Mesenchymal stem cell (in vitro differentiated cells and primary cell): ENCODE measurements at regions not wholly inside any gene's neighbourhood (a gene's known extent, or its start where the extent isn't known, plus 50 kb on each side); places are given as distances from the start of the nearest gene placed in this dataset.

Experiments used
- DNase-seq: peaks from one replicate; pipeline ENCODE4 v3.0.0-alpha.2; 2013
- H2AFZ ChIP-seq: one replicate; pipeline ENCODE4 v1.6.1; 2013; ENCODE audit warnings: low read depth, mild to moderate bottlenecking, control low read depth, inconsistent platforms, low read length, moderate library complexity
- H2AK5ac ChIP-seq: 2 replicates; pipeline ENCODE4 v1.6.1; 2013; ENCODE audit warnings: low read length, moderate library complexity, mild to moderate bottlenecking, inconsistent platforms; ENCODE audit not compliant: severe bottlenecking
- H2BK120ac ChIP-seq: one replicate; pipeline ENCODE4 v1.6.1; 2013; ENCODE audit warnings: low read depth, mild to moderate bottlenecking, inconsistent platforms, low read length, moderate library complexity
- H2BK12ac ChIP-seq, 2 experiments: one replicate each; pipeline ENCODE4 v1.6.1; 2013; ENCODE audit warnings: inconsistent platforms in 2 of 2, low read length in 2 of 2, mild to moderate bottlenecking in 2 of 2, moderate library complexity in 2 of 2, control low read depth in 1 of 2
- H2BK15ac ChIP-seq: one replicate; pipeline ENCODE4 v1.6.1; 2013; ENCODE audit warnings: mild to moderate bottlenecking, low read depth, inconsistent platforms; ENCODE audit not compliant: poor library complexity, severe bottlenecking
- H2BK5ac ChIP-seq: 2 replicates; pipeline ENCODE4 v1.6.1; 2013; ENCODE audit warnings: low read depth, mild to moderate bottlenecking, low read length, control low read depth, inconsistent platforms; ENCODE audit not compliant: poor library complexity, severe bottlenecking
- H3K14ac ChIP-seq, 2 experiments: one replicate each; pipeline ENCODE4 v1.6.1; 2013; ENCODE audit warnings: inconsistent platforms in 2 of 2, low read length in 2 of 2, control low read depth in 1 of 2, mild to moderate bottlenecking in 1 of 2, moderate library complexity in 1 of 2
- H3K18ac ChIP-seq, 2 experiments: one replicate each; pipeline ENCODE4 v1.6.1; 2013; ENCODE audit warnings: inconsistent platforms in 2 of 2, low read length in 2 of 2, control low read depth in 1 of 2, low read depth in 1 of 2, mild to moderate bottlenecking in 1 of 2
- H3K23ac ChIP-seq, 2 experiments: one replicate each; pipeline ENCODE4 v1.6.1; 2013; ENCODE audit warnings: inconsistent platforms in 2 of 2, low read length in 2 of 2, mild to moderate bottlenecking in 2 of 2, moderate library complexity in 2 of 2, control low read depth in 1 of 2
- H3K27ac ChIP-seq: 2 replicates; pipeline ENCODE4 v1.5.1; 2013; ENCODE audit warnings: mild to moderate bottlenecking, moderate library complexity, low read length, control low read depth, inconsistent platforms; ENCODE audit not compliant: poor library complexity, severe bottlenecking
- H3K27me3 ChIP-seq, 2 experiments: 2 replicates each; pipeline versions ENCODE4 v1.6.1 to v1.7.0; 2013; ENCODE audit warnings: low read length in 2 of 2, mild to moderate bottlenecking in 2 of 2, moderate library complexity in 2 of 2, control low read depth in 1 of 2, inconsistent platforms in 1 of 2; ENCODE audit not compliant: control insufficient read depth in 1 of 2, insufficient read depth in 1 of 2
- H3K36me3 ChIP-seq, 2 experiments: 2 replicates each; pipeline versions ENCODE4 v1.6.1 to v1.7.0; 2013; ENCODE audit warnings: low read length in 2 of 2, control low read depth in 1 of 2, inconsistent platforms in 1 of 2, low read depth in 1 of 2, mild to moderate bottlenecking in 1 of 2; ENCODE audit not compliant: insufficient read depth in 2 of 2, control insufficient read depth in 1 of 2
- H3K4ac ChIP-seq, 2 experiments: one replicate each; pipeline ENCODE4 v1.6.1; 2013; ENCODE audit warnings: inconsistent platforms in 2 of 2, low read length in 2 of 2, mild to moderate bottlenecking in 2 of 2, moderate library complexity in 2 of 2, control low read depth in 1 of 2, low read depth in 1 of 2
- H3K4me1 ChIP-seq: 2 replicates; pipeline ENCODE4 v1.6.1; 2013; ENCODE audit warnings: low read depth, low read length, control low read depth; ENCODE audit not compliant: control insufficient read depth, insufficient read depth
- H3K4me2 ChIP-seq: 2 replicates; pipeline ENCODE4 v1.6.1; 2013; ENCODE audit warnings: low read length, mild to moderate bottlenecking, inconsistent platforms; ENCODE audit not compliant: poor library complexity, severe bottlenecking
- H3K4me3 ChIP-seq, 2 experiments: 2 replicates each; pipeline versions ENCODE4 v1.5.1 to v1.7.0; 2013; ENCODE audit warnings: low read length in 2 of 2, mild to moderate bottlenecking in 2 of 2, control low read depth in 1 of 2, low read depth in 1 of 2; ENCODE audit not compliant: insufficient read depth in 1 of 2
- H3K79me1 ChIP-seq: replicated peaks from 2 replicates; pipeline ENCODE4 v1.6.1; 2013; ENCODE audit warnings: mild to moderate bottlenecking, control low read depth, low read length, inconsistent platforms; ENCODE audit not compliant: poor library complexity, severe bottlenecking
- H3K9ac ChIP-seq: 2 replicates; pipeline ENCODE4 v1.7.0; 2013; ENCODE audit warnings: mild to moderate bottlenecking, low read length, moderate library complexity
- H3K9me3 ChIP-seq: 2 replicates; pipeline ENCODE4 v1.7.0; 2013; ENCODE audit warnings: mild to moderate bottlenecking, low read length; ENCODE audit not compliant: control insufficient read depth
- H4K8ac ChIP-seq: one replicate; pipeline ENCODE4 v1.6.1; 2013; ENCODE audit warnings: inconsistent platforms, mild to moderate bottlenecking, low read length, moderate library complexity
- H4K91ac ChIP-seq: one replicate; pipeline ENCODE4 v1.6.1; 2013; ENCODE audit warnings: mild to moderate bottlenecking, low read length, inconsistent platforms
- WGBS: methylation state at CpG from one replicate; pipeline ENCODE4 v1.1.7; 2013; ENCODE audit warnings: mixed read lengths; 5-methylcytosine and 5-hydroxymethylcytosine counted together

GRCh38 chr5:34541067-34541466 is 115.1 kb upstream of the RAI14 start:
- H3K4me1 ChIP-seq = no peaks in the 10 kb centered on the region
- no peak overlapping the region for H3K27ac ChIP-seq
- H3K4me2 ChIP-seq = no peak overlapping the region
- peak overlapping the region; percentile 21 for H2BK15ac ChIP-seq
- no peak overlapping the region for H2AFZ ChIP-seq
- WGBS = 85% methylated on average over 4 of the region's 4 CpGs
- no peak overlapping the region for H3K23ac ChIP-seq
- no peak overlapping the region for H2BK120ac ChIP-seq
- no peak for DNase-seq
- no peak overlapping the region for H4K91ac ChIP-seq
- no peak overlapping the region for H2BK5ac ChIP-seq
- peak overlapping the region in 1 of 2 experiments; percentile 34 for H3K18ac ChIP-seq
- H3K4ac ChIP-seq = no peak overlapping the region
- H3K79me1 ChIP-seq = no peaks in the 10 kb centered on the region
- no peak overlapping the region for H2AK5ac ChIP-seq
- H3K9ac ChIP-seq = no peak overlapping the region
- H3K27me3 ChIP-seq = no peaks in the 10 kb centered on the region
- no peak overlapping the region for H2BK12ac ChIP-seq
- peak overlapping the region in 1 of 2 experiments; percentile 41 for H3K14ac ChIP-seq
- H3K9me3 ChIP-seq = peaks cover 27% of the 10 kb centered on the region
- no peaks in the 10 kb centered on the region for H3K36me3 ChIP-seq
- H4K8ac ChIP-seq = no peak overlapping the region
- no peak overlapping the region for H3K4me3 ChIP-seq

DNA sequence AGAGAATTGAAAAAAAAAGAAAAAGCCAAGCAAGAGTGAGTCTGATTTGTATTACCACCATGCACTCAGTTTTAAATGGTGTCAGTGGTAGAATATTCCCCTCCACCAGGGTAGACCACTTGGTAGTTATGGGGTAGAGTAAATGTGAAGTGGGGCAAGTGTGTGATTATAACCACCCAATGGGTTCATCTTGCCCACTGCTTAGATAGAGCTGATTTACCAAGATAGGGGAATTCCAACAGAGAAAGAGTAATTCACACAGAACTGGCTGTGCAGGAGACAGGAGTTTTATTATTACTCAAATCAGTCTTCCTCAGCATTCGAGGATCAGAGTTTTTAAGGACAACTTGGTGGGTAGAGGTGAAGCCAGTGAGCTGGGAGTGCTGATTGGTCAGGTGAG is 113.3 kb upstream of the RAI14 start:
- no peak for DNase-seq
- no peaks in the 10 kb centered on the region for H3K27me3 ChIP-seq
- no peak overlapping the region for H2AK5ac ChIP-seq
- no peaks in the 10 kb centered on the region for H3K36me3 ChIP-seq
- no peak overlapping the region for H4K91ac ChIP-seq
- H3K23ac ChIP-seq = no peak overlapping the region
- WGBS = 88% methylated on average over 1 of the region's 1 CpG
- H2BK12ac ChIP-seq = no peak overlapping the region
- no peak overlapping the region for H3K27ac ChIP-seq
- H2BK120ac ChIP-seq = no peak overlapping the region
- no peak overlapping the region for H3K14ac ChIP-seq
- H3K4me2 ChIP-seq = no peak overlapping the region
- H2BK15ac ChIP-seq = no peak overlapping the region
- H3K18ac ChIP-seq = no peak overlapping the region
- H3K4me3 ChIP-seq = no peak overlapping the region
- H2BK5ac ChIP-seq = no peak overlapping the region
- no peak overlapping the region for H4K8ac ChIP-seq
- no peaks in the 10 kb centered on the region for H3K4me1 ChIP-seq
- H3K9ac ChIP-seq = no peak overlapping the region
- H3K9me3 ChIP-seq = peaks cover 31% of the 10 kb centered on the region
- H2AFZ ChIP-seq = no peak overlapping the region
- H3K79me1 ChIP-seq = no peaks in the 10 kb centered on the region
- H3K4ac ChIP-seq = no peak overlapping the region

- no peak overlapping the region for H2AFZ ChIP-seq
- H3K4me2 ChIP-seq = no peak overlapping the region
- no peak overlapping the region for H2BK12ac ChIP-seq
- no peak overlapping the region for H3K4me3 ChIP-seq
- H3K79me1 ChIP-seq = no peaks in the 10 kb centered on the region
- DNase-seq = no peak
- H2BK120ac ChIP-seq = no peak overlapping the region
- no peak overlapping the region for H4K91ac ChIP-seq
- no peak overlapping the region for H3K23ac ChIP-seq
- no peak overlapping the region for H3K27ac ChIP-seq
- WGBS = 0% methylated on average over 1 of the region's 1 CpG
- H3K18ac ChIP-seq = no peak overlapping the region
- H3K4me1 ChIP-seq = no peaks in the 10 kb centered on the region
- no peak overlapping the region for H4K8ac ChIP-seq
- H3K14ac ChIP-seq = no peak overlapping the region
- no peak overlapping the region for H3K4ac ChIP-seq
- H3K9me3 ChIP-seq = peaks cover 31% of the 10 kb centered on the region
- no peak overlapping the region for H2AK5ac ChIP-seq
- no peak overlapping the region for H2BK5ac ChIP-seq
- H3K9ac ChIP-seq = no peak overlapping the region
- no peak overlapping the region for H2BK15ac ChIP-seq
- H3K27me3 ChIP-seq = no peaks in the 10 kb centered on the region
- no peaks in the 10 kb centered on the region for H3K36me3 ChIP-seq
These were observed 112.4 kb upstream of the RAI14 start for GRCh38 chr5:34543687-34544086.

DNA sequence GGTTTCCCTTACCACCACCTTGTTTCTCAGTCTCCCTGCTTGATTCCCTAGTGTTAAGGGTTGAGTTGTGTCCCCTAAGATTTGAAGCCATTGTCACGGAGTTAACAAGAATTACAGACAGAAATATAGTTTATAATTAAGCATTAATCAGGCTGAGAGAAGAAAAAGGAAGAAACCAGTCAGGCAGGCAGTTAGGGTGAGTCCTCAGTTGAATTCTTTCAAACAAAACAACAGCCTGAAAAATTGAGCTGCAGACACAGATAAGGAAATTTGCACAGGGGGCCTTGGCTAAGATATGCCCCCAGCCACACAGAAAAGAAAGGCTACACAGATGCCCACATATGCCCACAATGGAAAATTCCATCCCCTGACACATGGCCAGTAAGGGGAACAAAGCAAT is 111.7 kb upstream of the RAI14 start:
- no peak for DNase-seq
- Histone ChIP-seq H3K9ac (no peak overlapping the region), H3K9me3 (peaks cover 31% of the 10 kb centered on the region), H3K14ac (no peak overlapping the region), H3K27me3 (no peaks in the 10 kb centered on the region), H2BK12ac (no peak overlapping the region), H3K4ac (no peak overlapping the region), H3K4me3 (no peak overlapping the region), H3K4me1 (no peaks in the 10 kb centered on the region), H2BK15ac (no peak overlapping the region), H3K36me3 (no peaks in the 10 kb centered on the region), H3K18ac (no peak overlapping the region), H4K8ac (no peak overlapping the region), H3K27ac (no peak overlapping the region), H2BK5ac (no peak overlapping the region), H2BK120ac (no peak overlapping the region), H3K4me2 (no peak overlapping the region), H2AFZ (no peak overlapping the region), H3K23ac (no peak overlapping the region), H4K91ac (no peak overlapping the region), H2AK5ac (no peak overlapping the region), H3K79me1 (no peaks in the 10 kb centered on the region)
- no CpG with 5 or more reads among the region's 1 CpG for WGBS
